Erythroblast (primary cell): ENCODE measurements at regions not wholly inside any gene's neighbourhood (a gene's known extent, or its start where the extent isn't known, plus 50 kb on each side); places are given as distances from the start of the nearest gene placed in this dataset.

Experiments used
- GATA1 ChIP-seq: IDR thresholded peaks from 2 replicates; pipeline ENCODE4 v1.6.1; 2011; ENCODE audit warnings: low read depth, mild to moderate bottlenecking, control low read depth, low read length, moderate library complexity
- POLR2A ChIP-seq: IDR thresholded peaks from 2 replicates; pipeline ENCODE4 v1.6.1; 2011; ENCODE audit warnings: mild to moderate bottlenecking, low read length

DNA sequence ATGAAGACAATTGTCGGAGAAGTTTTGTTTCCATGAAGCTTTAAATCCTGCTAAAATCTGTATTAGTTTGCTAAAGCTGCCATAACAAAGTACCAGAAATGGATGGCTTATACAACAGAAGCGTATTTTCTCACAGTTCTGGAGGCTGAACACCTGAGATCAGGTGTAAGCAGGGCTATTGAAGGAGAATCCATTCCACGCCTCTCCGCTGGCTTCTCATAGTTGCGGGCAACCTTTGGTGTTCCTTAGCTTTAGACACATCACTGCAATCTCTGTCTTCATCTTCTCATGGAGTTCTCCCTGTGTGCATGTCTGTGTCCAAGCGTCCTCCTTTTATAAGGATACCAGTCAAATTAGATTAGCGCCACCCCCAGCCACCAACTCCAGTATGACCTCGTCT is 159.9 kb upstream of the CDYL start:
- TF ChIP-seq POLR2A: no peak
- TF ChIP-seq GATA1: no peak
